Omental fat pad (tissue), 3 donors: ENCODE measurements at regions not wholly inside any gene's neighbourhood (a gene's known extent, or its start where the extent isn't known, plus 50 kb on each side); places are given as distances from the start of the nearest gene placed in this dataset.
"Not testable (repeated sequence)": the region's sequence is repeated elsewhere in the genome, so short reads cannot be mapped to it uniquely, and the experiment has no call there.

Source experiments
- ATAC-seq: fragments of 150-250 bp; one replicate; pipeline ENCODE4 v1.9.1; 2016; ENCODE audit warnings: mild to moderate bottlenecking, moderate library complexity; ENCODE audit not compliant: low FRiP score
- DNase-seq: peaks from one replicate; pipeline ENCODE4 v3.0.0-alpha.2; 2019; ENCODE audit warnings: low spot score
- TF ChIP-seq, protein P1 (sequence below), 3 donors: fragments of 450-650 bp; IDR thresholded peaks; one replicate each; pipeline ENCODE4 v1.5.1; 2016 to 2017; ENCODE audit warnings: antibody characterized with exemption in 3 of 3, mild to moderate bottlenecking in 3 of 3, moderate library complexity in 2 of 3

DNA sequence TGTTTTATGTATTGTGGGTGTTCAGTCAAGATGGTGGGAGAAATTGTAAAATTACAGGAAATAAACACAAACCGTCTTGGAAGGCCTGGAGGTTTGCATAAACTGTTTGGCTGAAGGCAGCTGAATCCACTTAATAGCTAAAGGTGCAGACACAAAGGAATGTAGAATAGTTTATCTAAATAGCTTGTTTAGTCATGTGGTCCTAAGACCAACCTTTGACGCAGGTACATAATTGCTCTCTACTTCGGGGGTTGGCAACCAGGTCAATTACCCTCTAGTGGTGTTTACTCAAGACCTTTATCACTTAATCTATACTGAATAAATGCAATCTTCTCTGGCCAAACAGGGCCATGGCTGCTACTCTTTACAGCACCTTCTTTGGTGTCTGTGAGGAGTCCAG is 502.8 kb downstream of the IGSF11 start:
- TF ChIP-seq, protein P1, sequence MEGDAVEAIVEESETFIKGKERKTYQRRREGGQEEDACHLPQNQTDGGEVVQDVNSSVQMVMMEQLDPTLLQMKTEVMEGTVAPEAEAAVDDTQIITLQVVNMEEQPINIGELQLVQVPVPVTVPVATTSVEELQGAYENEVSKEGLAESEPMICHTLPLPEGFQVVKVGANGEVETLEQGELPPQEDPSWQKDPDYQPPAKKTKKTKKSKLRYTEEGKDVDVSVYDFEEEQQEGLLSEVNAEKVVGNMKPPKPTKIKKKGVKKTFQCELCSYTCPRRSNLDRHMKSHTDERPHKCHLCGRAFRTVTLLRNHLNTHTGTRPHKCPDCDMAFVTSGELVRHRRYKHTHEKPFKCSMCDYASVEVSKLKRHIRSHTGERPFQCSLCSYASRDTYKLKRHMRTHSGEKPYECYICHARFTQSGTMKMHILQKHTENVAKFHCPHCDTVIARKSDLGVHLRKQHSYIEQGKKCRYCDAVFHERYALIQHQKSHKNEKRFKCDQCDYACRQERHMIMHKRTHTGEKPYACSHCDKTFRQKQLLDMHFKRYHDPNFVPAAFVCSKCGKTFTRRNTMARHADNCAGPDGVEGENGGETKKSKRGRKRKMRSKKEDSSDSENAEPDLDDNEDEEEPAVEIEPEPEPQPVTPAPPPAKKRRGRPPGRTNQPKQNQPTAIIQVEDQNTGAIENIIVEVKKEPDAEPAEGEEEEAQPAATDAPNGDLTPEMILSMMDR (IDR thresholded peaks at IDR 0.05) = no peak
- ATAC-seq (no peak), DNase-seq (no peak)

DNA sequence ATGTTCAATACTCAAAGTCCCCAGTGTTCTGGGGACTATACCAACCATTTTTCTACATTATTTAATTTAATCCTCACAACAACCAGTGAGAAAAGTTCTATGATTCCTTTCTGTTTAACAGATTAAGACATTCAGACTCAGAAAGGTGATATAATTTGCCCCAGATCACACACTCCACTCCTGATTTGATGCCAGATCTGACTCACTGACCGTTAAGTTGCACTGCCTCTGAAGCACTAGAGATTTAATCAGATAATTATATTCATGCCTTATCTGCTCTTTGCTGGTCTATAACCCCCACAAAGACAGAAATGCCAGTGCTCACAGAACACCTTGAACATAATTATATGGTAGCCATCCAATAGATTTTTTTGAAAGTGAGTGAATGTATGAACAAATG is 501.0 kb downstream of the IGSF11 start:
- DNase-seq (no peak), ATAC-seq (no peak)
- TF ChIP-seq, protein P1 (IDR thresholded peaks at IDR 0.05) = no peak

DNA sequence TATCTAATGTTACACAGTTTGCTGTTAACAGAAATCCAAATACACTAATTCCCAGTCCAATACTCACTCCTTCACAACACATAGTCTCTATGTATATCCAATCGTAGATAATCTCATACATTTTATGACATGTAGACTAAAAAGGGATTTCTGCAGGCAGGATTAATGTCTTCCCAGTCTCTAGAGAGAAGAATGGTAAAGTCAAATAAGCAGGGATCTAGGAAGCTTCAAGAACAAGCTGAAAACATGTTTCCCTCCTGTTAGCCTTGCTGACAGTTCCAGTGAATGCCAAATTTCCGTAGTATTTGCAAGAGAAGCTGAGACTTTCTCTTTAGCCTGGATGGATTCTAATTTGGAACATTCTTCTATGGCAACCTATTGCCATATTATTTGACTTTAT is 500.1 kb downstream of the IGSF11 start:
- DNase-seq (no peak), ATAC-seq (no peak)
- TF ChIP-seq, protein P1 (IDR thresholded peaks at IDR 0.05) = no peak

DNA sequence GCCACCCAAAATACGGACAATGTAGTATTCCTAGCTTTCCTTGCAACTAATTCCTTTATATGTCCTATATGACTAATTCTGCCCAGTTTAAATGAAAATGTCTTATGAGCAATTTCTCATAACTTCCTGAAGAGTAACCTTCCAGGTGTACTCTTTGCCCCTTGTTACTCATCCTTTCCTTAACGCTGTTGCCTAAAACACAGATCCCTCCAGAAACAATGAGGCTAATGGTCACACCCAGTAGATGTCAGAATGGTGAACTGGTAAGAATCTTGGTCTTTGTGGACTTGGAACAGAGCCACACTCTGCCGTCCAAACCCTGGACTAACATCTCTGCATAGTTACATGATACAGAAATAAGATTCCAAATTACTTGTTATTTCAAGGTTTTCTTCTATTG is 497.9 kb downstream of the IGSF11 start:
- DNase-seq = no peak
- TF ChIP-seq, protein P1 (IDR thresholded peaks at IDR 0.05) = no peak
- ATAC-seq = no peak

DNA sequence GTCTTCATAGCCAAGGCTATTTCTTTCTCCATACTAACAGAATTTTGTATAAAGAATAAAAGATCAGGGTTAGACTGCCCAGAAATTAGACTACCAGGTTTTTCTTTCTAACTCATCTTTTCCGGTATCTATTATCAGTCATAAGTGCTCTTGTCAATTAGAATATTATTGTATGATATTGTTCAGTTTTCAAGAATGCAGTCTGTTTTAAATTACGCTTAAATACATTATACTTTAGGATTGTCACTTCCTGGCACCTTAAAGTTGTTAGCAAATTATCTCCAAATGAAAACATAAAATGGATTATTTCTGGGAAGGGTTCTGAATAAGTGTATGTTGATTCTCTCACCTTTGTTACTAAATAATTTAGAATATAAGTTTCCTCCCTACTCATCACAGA is 497.2 kb downstream of the IGSF11 start:
- no peak for DNase-seq
- no peak for ATAC-seq
- TF ChIP-seq, protein P1 (IDR thresholded peaks at IDR 0.05) = no peak

DNA sequence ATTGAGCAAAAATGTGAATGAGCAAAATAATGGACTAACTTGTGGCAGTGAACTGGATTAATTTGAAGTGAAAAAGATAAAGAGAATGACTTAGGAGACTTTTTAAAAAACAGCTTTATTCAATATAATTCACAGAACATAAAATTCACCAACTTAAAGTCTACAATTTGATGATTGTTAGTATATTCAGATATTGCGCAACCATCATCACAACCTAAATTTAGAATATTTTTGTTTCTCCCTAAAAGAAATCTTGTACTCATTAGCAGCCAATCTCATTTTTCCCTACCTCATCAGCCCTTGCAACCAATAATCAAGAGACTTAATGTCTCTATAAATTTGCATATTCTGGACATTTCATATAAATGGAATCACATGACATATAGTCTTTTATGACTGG is 496.5 kb downstream of the IGSF11 start:
- ATAC-seq (no peak), DNase-seq (no peak)
- TF ChIP-seq, protein P1 (IDR thresholded peaks at IDR 0.05) = no peak

DNA sequence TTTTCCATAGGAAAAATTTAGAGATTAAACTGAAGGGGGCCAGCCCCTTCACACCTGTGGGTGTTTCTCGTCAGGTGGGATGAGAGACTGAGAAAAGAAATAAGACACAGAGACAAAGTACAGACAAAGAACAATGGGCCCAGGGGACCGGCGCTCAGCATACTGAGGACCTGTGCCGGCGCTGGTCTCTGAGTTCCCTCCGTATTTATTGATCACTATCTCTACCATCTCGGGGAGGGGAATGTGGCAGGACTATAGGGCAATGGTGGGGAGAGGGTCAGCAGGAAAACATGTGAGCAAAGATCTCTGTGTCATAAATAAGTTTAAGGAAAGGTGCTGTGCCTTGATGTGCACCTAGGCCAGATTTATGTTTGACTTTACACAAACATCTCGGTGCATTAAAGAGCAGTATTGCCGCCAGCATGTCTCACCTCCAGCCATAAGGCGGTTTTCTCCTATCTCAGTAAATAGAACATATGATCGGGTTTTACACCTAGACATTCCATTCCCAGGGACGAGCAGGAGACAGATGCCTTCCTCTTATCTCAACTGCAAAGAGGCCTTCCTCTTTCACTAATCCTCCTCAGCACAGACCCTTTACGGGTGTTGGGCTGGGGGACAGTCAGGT is 494.7 kb downstream of the IGSF11 start:
- DNase-seq, ATAC-seq: not testable (repeated sequence)

DNA sequence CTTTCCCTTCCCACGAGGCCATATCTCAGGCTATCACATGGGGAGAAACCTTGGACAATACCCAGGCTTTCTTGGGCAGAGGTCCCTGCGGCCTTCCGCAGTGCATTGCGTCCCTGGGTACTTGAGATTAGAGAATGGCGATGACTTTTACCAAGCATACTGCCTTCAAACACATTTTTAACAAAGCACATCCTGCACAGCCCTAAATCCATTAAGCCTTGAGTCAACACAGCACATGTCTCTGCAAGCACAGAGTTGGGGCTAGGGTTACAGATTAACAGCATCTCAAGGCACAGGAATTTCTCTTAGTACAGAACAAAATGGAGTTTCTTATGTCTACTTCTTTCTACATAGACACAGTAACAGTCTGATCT is 494.2 kb downstream of the IGSF11 start:
- DNase-seq, ATAC-seq: not testable (repeated sequence)
